ENCODE measurements at regions not wholly inside any gene's neighbourhood (a gene's known extent, or its start where the extent isn't known, plus 50 kb on each side); places are given as distances from the start of the nearest gene placed in this dataset.
A peak's percentile ranks its signal among the peaks of the same experiment; 100 is the strongest.

- DNase-seq (ENCODE audit: low spot score), result no peak
These were observed 436.8 kb upstream of the THBS1 start for GRCh38 chr15:39144051-39144450.

DNA sequence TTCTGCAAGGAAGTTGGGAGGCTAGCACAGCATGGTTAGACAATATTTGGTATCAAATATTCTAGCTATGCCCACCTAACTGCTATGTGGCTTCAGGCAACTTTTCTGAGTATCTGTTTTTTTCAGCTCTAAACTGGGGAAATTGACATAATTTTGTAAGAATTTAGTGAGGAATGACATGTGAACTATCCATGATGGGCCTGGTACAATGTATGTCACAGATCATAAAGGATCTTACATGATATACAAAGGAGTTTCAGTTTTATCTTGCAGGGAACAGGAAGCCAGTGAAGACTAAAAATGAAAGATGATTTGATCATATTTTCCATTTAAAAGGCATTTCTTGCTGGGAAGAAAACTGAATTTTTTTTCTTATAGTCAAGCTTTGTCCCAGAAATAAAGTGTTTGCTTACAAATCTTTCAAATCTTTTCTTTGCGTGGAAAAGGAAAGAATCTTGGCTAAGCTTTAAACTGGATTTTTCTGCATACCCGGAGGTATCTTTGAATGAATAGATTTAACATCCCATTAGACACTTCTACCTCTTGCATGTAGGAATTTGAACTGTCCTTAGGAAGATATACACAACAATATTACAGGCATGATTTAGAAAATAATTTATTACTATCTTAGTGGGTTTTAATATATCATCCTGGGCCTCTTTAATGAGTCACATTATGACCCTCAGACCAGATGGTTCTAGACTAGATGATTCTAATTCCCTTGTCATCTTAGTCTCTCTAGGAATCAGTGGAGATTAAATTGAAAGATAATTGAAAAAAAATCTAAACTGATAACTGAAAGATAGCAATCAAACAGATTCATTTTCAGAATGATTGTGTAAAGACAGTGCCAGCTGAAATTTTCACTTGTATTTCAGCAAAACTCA lies 436.0 kb upstream of the THBS1 start:
- no peak for DNase-seq (ENCODE audit: low spot score)

DNA sequence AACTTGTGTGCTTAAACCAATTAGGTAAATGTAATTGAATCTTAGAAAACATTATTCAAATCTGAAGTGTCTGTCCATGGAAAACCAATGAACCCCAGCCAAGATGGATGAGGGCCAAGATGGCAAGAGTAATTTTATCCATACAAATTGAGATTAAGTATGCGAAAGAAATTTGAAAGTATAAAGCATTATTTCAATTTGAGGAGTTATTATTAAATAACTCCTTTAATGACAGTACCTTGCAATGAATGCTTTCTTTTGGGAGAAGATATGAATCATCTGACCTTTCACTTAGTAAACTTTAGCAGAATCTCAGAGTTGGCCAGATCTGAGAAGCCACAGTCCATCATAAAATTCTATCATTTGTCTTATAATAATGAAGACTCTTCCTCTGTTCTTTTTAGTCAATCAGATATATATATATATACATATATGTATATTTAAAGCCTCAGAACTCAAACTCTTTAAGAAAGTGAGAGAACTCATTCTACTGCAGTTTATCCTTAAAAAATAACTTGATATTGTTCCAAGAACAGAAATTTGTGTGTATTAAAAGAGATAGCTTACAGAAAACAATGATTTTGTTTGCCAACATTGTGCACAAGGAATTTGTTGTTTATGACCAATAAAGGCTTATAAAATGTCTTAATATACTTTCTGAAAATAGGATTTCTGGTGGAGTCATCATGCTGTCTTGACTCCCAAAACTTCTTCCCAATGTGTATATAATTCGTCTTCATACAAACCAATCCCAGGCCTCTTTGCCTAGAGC lies 434.8 kb upstream of the THBS1 start:
- no peak for DNase-seq (ENCODE audit: low spot score)

GRCh38 chr15:39149636-39150150 lies 431.2 kb upstream of the THBS1 start:
- no peak for DNase-seq (ENCODE audit: low spot score)

GRCh38 chr15:39151545-39151944 lies 429.3 kb upstream of the THBS1 start:
- DNase-seq (ENCODE audit: low spot score), result no peak

DNA sequence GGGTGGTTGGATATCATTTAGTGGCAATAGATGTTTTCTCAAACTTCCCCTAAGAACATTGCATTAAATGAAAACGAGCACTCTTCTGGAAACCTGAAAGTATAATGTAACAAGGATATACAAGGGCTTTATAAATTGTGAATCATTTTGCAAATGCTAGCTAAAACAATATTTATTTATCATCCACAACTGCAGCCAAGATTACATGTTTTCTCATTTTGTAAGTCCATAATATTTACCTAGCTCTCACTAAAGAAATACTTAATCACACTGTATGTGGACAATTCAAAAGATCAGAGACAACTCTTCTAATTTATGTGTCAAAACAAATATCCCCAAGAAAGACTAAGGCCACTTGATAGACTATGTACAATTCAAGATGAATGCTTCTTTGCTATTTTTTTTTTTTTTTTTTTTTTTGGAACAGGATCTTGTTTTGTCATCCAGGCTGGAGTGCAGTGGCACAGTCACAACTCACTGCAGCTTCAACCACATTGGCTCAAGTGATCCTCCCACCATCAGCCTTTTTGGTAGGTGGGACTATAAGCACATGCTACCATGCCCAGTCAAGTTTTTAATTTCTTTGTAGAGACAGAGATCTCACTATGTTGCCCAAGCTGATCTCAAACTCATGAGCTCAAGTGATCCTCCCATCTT lies 427.7 kb upstream of the THBS1 start:
- DNase-seq (ENCODE audit: low spot score), result no peak

GRCh38 chr15:39153716-39154115 lies 427.2 kb upstream of the THBS1 start:
- no peak for DNase-seq (ENCODE audit: low spot score)

DNA sequence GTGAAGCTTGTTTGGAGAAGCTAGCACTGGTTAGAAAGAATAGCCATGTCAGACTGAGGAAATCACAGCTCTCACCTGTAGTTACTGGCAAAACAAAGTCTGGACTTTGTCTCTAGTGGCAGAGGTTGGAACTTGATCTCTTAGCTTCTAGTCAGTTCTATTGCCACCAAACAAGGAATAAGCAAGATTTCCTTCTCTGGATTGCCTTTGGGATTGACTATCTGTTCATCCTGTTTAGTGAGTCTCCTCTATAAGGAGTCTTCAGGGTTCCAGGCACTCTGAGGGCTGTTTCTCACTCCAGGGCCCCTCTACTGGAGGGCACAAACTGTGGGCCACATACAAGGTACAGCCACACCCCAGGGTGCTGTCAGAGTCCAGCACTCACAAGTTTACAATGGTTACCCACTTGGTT lies 426.6 kb upstream of the THBS1 start:
- no peak for DNase-seq (ENCODE audit: low spot score)

DNA sequence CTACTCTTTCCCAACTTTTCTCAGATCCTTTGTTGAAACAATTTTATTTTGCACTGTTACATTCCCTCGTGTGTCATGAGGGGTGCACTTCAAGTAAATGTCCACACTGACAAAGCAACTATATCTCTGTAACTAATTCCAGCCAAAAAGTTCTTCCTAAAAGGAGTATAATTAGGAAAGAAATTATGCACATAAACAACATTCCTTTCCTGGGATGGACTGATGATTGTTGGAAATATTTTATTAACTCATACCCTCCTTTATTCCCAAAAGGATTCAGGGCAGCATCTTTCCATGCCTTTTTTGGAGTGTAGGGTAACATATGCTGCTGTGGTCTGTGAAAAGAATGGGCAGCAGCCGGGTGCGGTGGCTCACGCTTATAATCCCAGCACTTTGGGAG lies 426.1 kb upstream of the THBS1 start:
- DNase-seq (ENCODE audit: low spot score), result no peak

GRCh38 chr15:39156166-39156565 lies 424.7 kb upstream of the THBS1 start:
- DNase-seq (ENCODE audit: low spot score), result no peak

GRCh38 chr15:39156646-39157250 lies 424.1 kb upstream of the THBS1 start:
- no peak for DNase-seq (ENCODE audit: low spot score)

DNA sequence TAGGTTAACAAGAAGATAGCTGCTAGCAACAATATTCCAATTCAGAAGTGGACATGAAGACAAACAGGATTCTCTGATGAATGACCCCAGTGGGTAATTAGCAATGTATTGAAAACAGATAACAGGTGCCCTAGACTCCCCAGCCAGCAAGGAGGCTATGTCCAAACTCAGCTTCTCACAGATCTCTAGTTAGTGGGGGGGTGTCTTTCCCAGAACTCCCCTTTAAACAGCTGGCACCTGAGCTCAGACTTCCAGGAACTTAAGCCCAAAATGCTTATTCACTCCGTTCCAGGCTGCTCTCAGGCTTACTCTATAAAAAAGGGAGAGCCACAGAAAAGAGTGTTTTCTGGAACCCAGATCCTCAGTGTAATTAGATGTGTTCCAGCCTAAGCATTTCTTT lies 423.0 kb upstream of the THBS1 start:
- no peak for DNase-seq (ENCODE audit: low spot score)

- no peak for DNase-seq (ENCODE audit: low spot score)
These were observed 421.0 kb upstream of the THBS1 start for GRCh38 chr15:39159833-39160232.

GRCh38 chr15:39161096-39161495 lies 419.8 kb upstream of the THBS1 start:
- DNase-seq (ENCODE audit: low spot score), result no peak

DNA sequence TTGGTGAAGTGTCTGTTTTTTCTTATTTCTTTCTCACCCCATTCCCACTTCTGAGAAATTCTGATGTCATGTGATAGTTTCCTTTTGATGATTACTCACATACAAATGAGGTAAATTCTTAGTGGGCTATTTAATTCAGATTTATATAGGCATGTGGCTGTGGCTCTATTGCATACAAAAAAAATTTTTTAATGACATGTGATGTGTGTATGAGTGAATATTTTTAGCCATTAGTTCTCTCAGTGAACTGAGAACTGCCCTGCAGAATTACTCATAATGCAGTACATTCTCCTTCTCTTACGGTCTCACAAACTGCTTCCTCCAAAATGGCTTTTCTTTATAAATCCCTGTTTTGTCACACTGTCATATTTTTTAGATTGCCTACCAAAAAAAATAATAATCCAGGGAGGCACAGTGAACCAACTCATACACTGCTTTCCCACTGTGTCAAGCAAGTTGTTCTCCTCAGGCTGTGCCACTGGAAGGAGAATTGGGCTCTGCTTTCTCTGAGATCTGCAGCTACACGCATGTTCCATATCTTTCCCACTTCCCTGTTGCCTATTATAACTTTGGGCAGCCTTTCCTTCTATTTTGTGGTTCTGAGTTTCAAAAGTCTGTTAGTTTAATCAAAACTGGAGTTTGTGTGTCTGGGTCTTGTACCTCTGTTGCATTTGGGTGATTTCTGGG lies 415.7 kb upstream of the THBS1 start:
- DNase-seq (ENCODE audit: low spot score), result no peak

DNA sequence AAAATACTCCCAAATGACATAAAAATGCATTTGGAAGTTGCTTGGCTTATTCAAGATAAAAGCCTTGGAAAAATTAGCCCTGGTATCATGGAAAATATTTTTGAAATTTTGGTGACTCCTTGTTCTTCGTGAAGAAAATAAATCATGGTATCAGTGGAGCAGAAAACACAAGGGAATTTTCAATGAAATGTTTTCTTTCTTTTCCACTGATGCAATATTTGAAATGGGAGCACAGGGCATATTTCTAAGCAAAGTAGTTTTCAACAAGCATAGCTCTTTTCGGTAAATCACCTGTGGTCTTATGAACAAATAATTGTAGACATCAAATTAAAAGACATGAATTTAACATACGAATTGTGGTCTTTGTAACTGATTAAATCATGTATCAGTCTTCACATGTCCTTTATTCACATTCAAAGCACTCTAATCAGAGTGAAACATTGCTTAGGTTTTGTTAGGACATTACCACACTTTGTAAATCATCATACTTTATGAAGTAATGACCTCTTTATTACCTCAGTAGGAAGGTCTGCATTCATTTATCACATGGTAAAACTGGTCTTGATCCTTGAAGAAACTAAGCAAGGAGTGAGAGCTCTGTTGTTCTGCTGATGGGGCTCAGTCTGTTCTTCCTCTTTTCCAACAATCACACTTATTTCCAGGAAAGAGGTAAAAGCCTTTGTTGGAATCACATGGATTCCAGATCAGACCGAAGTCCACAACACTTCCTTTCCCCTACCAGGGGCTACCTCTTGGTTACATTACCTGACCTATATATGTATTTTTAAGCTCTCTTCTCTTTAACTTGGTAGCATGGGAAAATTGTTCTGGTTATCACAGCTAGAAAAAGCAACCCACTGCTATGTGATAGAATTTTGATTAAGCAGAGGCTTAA lies 413.5 kb upstream of the THBS1 start:
- no peak for DNase-seq (ENCODE audit: low spot score)

GRCh38 chr15:39171944-39172368 lies 408.9 kb upstream of the THBS1 start:
- DNase-seq (ENCODE audit: low spot score), result peak; percentile 91

DNA sequence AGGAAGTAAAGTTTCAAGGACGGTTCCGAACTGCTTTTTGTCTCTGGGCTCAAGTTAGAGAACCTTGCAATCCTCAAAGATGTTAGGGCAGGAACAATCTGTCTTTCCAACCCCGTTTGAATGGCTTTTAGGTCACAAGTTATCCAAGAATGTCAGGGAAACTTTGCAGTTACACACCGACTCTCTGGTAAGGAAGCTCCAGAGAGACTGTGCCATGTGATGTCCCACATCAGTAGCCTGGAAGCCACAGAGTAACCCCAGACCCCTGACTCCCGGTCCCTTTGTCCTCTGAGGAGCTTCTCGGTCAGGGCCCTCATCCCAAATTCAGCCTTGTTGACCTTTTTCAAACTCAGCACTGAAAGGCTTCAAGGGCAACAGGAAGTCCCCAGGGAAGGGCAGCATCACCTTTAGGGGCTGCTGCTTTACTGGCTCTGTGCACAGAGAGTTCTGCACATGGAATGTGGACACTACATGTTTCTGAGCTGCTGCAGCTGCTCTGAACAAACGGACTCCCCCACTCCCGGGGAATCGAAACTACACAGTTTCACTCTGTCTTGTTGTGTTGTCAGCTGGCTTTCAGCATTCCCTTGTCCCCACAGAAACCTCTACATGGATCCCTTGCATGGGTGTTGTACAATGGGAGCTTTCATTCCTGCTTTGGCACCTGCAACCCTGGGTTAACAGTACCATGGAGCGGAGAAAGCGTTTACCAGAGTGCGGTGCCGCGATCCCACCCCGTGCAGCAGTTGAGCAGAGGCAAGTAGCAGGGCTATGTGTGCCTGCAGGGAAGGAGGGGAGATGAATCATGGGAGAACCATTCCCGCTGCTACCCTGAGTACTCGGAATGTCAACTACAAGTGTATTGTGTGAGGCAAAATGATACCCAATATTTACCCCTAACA lies 408.2 kb upstream of the THBS1 start:
- peak; percentile 36 for DNase-seq (ENCODE audit: low spot score)

DNA sequence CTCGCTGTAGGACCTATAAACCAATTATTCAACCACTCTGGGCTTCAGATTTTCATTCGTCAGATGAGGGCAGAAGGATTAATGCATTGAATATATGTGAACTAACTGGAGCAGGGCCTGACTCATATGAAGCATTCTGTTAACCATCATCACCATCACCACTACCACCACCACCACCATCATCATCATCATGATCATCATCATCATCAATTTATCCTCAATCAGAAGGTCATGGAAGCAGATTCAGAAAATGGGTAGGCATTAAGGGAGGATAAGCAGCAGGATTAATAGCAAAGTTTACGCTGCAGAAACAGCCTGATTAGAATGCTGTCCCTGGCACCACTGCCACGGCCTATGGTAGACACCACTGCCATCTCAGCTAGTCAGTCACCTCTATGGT lies 407.5 kb upstream of the THBS1 start:
- no peak for DNase-seq (ENCODE audit: low spot score)
